Activated CD4-positive, alpha-beta T cell treated with anti-CD3 and anti-CD28 coated beads, Interleukin-2, amount 50 U/mL, for 24 hours (primary cell): ENCODE measurements at regions not wholly inside any gene's neighbourhood (a gene's known extent, or its start where the extent isn't known, plus 50 kb on each side); places are given as distances from the start of the nearest gene placed in this dataset.
A peak's percentile ranks its signal among the peaks of the same experiment; 100 is the strongest.

Source experiments
- DNase-seq, 2 donors: peaks; one replicate each; pipeline ENCODE4 v3.0.0-alpha.2; 2020; ENCODE audit warnings: low read depth in 1 of 2, low spot score in 1 of 2

DNA sequence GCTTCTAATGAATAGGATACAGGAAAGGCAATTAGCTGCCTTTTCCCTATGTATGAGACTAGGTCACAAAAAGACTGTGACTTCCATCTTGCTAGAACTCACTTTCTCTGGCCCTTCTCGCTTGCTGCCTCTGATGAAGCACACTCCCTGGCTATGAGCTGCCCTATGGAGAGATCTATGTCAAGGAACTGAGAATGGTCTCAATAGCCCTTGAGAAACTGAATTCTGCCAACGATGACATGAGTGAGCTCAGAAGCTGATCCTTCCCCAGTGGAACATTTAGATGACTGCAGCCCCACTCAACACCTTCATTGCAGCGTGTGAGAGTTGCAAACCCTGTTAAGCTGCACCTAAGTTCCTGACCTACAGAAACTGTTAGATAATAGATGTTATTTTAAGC, 309.8 kb downstream of the COG6 start:
- DNase-seq = no peak

DNA sequence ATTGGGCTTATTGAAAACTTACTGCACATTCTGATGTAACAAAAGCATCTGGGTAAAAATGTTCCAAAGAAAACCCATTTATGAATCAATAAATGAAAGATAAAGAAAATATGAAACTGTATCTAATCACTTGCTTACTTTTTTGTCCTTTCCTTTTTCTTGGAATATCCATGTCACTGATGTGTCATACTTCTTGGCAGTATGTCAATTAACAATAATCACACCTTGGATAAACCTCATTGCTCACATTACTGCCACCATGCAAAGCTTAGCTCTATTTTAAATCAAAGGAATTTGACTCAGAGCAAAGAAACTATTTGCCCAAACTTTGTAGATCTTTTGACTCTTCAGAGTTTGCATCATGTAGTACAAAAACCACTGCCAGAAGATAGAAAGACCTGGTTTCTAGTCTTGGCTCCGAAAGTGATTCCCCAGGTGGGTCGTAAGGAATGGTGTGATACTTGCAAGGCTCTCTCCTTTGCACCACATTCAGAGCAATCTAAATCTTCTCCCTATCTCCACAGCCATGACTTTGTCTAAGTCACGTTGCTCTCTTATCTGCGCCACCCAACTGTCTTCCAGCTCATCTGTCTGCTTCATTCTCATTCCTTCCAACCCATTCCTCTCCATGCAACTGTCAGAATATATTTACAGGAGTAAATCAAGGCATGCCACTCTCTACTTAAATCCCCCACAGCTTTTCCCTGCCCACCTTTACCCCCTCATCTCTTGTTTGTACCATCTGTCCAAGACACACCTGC, 311.9 kb downstream of the COG6 start:
- no peak for DNase-seq

DNA sequence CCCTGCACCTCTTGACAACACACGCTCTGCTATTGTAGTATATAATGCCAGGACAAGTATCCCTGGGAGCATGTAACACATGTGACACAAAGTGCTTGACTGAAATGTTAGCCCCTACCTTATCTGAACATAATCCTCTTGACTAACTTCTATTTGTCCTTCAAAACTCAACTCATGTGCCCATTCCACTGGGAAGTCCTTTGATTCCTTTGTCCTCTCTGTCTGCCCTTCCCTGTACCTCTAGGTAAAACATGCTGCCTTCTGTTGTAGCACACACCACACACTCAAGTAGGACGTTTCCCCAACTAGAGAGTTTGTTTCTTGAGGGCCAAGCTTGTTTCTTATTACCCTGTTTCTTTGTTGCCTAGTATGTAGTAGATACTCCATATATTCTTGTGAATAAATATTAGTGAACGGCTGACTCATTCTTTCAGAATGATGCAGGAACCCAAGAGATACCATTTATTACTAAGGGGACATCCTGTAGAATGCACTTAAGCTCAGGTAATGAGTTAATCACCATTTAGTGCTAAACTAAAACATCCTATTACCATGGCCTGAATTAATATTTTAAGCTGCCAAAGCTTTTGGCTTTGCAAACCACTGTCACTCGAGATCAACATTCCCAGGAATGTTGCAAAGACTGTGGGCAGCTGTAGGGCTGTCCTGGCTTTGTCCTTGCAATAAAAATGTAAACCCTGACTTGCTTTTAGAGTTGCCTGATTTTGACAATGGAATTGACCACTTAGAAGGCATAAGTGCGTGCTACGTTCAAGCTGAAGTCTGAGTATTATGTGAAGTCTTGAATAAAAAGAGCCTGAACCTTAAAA, 313.4 kb downstream of the COG6 start:
- DNase-seq = no peak

DNA sequence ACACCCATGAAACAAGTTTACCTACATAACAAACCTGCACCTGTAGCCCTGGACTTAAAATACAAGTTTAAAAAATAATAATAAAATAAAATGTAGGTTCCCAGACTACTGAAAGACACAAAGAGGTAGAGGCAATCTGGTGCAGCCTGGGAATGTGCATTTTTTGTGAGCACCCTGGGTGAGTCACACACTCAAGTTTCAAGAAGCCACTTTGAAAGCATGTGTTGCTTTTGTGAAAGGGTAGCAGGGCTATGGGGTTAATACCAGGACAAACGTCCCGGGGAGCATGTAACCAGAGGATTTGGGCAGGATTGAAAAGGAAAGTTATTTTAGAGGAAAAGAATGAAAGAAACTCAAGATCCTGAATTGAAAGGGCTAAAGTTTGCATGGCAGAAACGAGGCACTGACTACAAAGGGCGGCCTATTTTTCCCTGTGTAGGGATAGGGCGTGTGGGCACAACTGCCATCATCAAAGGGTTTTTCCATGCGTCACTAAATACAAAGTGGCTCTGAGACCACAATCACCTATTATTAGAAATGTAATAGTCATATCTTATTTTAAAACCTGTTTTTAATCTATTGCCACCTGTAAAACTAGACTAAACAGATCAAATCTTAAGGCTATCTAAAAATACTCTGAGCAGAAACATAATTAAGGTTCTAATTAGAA, 314.9 kb downstream of the COG6 start:
- no peak for DNase-seq

DNA sequence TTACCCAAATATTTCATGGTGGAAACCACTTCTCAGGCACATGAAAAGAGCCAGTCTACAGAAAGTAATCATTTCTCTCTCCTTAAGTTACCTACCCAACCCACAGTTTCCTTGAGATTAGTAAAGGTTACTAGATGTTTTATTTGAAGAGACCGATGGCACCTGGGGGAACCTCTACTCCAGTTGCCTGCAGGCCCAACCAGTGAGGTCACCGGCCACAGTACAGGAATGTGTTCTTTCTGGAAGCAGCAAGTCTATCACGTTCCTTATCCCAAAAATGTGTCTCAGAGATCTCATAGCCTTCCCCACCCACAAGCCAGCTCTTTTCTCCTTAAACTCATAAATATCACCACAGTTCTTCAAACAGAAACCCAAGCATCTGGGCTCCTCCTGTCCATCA, 316.1 kb downstream of the COG6 start:
- no peak for DNase-seq

DNA sequence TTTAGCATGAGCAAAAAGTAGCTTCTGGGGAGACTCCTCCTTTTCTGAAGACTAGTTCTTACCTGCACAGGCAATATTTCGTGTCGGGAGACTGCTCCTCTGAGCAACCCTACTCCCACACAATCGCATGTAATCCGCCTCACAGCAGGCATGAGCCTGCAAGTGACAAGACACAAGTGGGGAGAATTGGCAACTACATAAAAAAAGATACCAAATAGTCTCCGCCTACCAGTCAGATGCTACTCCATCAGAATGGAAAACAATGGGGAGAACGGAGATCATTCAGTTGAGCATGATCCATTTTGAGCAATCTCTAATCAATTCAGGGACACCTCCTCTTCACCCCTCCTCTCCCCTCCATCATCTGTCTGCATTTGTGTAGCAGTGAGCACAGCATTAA, 321.0 kb downstream of the COG6 start:
- no peak for DNase-seq

DNA sequence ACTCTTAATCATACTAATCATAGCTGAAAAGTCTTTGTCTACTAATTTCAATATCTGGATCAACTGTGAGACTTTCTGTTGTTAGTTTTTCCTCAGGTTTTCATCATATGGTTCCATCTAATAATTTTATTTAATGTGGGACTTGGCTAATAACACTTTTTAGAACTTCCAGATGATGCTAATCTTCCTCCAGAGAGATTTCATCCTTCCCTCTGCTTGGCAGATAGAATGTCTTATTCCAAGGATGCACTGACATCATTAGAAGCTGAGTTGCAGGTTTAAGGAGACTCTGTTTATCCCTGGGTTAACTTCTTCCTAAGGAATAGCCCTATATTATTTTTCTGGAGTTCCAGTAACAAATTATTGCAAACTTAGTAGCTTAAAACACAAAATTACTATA, 325.6 kb downstream of the COG6 start:
- DNase-seq = no peak

DNA sequence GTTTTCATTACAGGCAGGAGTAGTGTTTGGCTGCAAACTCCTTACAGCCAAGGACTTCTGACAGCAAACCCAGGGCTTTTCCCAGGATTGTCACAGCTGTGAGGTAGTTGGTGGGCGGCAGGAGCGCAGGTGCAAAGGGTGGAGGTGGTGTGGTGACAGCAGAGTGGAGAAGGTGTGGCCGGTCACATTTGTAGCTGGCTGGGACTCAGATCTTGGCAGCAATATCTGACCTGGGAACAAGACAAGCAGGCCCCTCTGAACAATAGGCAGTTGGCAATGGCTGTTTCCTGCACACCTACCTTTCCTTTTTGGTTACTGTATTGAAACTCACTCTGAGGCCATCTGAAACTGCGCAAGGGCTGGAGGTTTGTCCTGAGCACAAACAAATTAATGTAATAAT, 327.3 kb downstream of the COG6 start:
- no peak for DNase-seq

DNA sequence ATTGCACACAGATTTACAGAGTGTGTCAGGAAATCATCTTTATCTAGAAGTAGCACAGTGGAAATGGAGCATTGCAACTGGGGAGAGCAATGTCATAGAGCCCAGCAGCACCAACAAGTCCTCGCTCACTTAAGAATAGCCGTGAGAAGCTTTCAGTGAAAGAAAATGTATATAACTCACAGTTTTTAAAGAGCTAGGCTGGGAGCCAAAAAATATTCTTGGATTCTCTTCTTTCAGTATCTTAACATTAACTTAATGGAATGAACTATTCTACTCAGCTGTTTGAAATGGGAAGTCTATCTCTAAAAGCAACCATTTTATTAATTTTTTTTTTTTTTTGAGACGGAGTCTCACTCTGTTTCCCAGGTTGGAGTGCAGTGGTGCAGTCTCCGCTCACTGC, 329.6 kb downstream of the COG6 start:
- DNase-seq = no peak

DNA sequence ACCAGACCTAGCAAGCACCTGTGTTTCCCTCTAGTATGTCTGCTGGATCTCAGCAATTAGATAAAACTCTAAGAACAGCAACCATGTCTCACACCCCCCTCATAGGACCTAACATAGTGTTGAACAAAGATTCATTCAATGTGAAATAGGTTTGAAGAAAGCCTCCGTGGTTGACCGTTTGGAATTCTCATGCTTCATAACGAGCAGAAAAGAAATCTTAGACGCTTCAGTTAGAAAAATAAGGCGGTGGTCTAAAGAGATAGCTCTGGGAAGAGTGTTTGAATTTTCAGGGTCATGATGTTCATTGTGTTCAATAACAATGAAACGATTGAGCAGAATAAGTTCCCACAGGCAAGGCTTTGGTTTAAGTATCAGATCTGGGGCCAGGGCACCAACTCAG, 332.9 kb downstream of the COG6 start:
- no peak for DNase-seq

DNA sequence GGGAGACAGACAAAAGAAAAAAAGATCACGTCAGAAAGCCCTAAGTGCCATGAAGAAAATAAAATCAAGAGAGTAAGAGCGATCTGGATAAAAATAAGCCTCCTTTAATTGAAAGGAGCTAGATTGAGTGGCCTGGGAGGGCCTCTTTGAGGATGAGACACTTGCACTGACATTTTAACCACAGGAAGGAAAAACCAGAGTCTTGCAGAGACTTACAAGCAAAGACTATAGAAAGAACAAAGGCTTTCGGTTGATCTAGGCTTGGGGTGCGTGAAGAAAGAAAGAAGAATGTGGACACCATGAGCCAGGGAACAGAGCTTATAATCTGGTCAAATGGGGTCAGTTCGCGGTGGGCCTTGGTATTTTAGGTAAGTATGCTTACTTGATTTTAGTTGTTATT, 342.7 kb downstream of the COG6 start:
- DNase-seq = peak in 1 of 2 donors; percentile 8

DNA sequence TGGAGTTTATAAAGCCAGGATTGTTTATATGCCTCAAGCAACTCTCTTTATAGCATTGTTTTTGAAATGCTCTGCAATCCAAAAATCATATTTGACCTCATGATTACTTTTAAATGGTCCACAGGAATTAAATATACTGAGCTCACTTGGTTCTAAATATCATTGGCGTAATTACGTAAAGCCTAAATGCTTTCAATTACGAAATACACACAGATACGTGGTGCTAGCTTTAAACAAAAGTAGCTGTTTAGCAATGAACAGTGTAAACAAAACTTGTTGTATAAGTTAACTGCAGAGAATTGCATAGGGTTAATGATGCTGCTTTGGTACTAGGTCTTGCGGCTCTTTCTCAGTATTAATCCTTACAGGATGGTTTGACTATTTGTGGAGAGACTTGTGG, 346.6 kb downstream of the COG6 start:
- no peak for DNase-seq

DNA sequence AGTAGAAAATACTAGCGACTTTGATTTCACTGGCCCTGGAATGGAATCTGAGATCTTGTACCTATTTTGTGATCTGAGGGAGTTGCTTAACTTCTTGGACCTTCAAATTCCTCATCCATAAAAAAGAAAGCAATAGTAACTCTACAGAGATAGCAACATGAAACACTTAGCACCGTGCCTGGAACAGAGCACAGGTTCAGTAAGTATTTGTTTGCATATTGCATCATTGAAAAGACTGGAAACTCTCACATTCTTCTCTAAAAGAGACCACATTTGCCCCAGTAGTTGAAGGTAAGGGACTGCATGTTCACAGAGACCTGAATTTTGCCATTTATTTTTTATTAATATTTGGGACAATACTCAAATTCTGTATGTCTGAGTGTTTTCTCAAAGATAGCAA, 358.1 kb downstream of the COG6 start:
- DNase-seq = no peak

DNA sequence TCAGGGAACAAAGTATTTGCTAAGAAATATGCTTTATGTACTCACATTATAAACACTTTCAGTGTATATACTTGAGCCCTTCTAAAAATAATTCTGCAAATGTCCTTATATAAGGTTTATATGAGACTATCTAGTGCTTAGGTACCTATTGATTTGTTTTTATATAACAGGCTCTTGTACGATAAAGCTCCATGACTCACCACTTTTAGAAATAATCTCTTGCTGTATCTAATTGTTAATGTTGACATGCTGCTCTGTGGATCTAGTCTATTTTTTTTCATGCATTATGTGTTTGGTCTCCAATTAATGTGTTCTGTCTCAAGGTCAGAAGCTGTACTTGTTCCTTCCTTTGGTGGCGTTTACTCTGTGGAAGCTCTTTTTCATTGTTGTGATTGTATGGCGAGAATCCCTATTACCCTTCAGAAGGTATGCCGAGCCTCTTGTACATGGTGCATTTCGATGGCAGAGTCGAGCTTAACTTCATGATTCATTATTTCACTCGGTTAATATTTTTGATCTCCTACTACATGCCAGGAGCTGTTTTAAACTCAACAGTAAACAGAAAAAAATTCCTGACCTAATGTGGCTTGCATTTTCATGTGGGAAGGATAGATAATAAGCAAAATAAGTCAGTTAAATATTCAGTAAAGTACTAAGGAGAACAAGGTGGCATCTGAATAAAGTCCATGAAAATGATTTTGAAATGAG, 361.6 kb downstream of the COG6 start:
- no peak for DNase-seq

DNA sequence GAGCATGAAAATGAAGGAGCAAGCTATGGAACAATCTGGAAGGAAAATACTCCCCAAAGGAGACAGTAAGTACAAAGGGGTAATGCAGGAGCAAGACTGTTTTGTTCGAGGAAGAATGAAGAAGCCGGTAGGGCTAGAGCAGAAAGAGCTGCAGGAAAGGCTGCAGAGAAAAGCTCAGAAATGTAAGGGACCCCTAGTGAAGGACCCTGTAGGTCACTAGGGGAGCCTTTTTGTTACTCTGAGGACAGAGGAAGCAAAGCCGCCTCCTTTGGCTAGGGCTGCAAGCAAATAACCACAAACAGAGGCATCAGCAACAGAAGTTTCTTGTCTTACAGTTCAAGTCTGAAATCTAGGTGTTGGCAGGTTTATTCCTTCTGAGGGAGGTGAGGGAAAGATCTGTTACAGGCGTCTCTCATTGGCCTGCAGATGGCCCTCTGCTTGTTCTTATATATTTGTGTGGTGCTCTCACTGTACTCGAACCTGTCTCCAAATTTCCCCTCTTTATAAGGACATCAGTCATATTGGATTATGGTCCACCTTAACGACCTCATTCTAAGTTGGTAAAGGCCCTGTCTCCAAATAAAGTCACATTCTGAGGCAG, 362.3 kb downstream of the COG6 start:
- no peak for DNase-seq

DNA sequence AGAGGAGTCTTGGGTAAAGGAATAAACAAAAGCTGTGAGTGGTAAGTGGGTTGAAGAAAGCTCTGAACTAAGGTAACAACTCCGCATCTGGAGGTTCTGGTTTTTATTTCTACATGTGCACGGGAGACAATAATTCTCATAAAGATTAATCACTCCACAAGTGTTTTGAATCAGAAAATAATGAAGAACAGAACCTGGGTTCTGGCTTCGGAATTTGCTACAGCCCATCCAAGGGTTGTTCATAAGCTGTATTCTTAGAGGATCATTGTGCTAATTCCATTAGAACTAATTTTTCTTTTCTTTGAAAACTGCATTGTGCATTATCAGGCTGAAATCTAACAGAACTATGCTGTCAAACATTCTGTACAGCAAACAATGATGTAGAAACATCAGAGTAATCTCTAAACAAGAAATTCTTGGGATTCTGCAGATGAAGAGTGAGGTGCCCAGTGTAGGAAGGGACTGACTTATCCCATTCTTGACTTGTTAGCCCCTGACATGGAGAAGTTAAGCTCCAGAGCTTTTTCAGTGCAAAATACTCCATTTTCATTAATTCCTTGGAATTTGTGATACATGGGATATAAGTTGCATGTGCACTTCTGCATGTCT, 368.2 kb downstream of the COG6 start:
- no peak for DNase-seq

DNA sequence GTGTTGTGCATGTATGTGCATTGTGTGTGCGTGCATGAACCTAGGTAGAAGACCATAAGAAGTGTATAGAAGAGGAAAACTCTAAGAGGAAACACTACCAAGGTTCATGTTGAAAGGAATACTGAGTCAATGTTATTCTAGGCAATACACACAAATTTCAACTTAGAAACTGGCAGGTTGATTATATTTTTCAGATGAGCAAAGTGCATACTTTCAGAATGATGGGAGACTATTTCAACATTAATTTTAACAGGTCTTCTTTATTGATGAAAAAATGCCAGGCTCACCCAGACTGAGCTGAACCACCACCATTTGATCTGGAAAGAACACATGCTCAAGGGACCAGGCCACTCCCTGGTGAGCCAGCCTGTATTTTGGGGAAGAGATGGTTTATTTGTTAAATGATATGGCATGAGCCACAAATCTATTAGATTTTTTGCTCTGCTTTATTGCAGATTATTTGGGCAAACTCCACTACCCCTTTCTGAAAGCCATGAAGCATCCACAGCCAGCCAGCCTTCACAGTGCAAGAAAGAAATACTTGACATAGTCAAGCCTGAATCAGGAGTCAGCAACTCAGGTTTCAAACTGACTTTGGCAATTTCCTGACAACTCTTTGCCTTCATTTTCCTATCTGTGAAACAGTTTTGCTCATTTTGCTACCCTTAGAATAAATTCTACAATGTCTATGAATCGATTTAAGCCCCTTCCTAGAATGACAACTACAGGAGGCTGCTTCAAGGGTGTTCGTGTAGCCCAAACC, 368.9 kb downstream of the COG6 start:
- DNase-seq = no peak

DNA sequence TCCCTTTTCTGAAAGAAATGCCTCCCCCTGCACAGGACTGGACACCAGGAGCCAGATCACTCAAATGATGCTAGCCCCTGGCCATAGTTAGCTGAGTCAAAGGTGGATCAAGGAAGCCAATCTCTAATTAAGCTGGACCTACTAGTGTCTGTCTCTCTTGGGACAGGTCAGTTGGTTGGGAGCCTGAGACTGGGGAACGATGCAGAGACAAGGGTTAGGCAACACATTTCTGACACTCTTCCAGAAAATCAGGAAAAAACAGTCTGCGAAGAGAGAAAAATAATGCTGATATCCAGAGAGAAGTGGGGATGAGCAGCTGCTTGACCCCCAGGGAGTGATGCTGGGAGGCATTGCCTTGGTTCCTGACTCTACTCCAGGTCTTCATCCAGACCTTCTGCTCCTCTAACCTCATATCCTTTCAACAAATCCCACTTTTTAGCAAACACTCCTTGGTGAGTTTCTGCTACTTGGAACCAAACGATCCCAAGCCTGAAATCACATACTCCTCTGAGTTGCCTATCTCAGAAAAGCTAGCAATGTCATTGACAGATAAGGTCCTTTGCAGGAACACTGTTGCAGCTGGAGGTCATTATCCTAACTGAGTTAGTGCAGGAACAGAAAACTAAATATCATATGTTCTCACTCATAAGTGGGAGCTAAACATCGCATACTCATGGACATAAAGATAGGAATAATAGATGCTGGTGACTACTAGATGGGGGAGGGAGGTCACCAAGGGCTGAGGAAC, 369.7 kb downstream of the COG6 start:
- no peak for DNase-seq

DNA sequence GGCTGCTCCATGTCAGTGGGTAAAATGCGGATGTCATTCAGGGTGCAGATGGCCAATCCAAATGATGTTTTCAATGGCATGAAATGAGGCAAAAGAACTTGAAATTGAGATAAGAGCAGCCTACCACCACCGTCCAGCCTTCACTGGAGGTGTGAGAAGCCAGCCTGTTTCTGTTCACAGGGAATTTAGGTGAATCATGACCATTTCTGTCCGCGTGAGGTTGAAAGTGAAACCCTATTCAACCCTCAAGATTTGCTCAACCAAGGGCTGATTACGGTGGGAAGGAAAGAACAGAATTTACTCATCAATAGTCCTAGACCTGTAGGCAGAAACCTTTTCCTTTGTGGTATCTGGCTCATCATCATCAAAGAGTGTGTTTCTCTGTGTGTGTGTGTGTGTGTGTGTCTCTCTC, 370.7 kb downstream of the COG6 start:
- DNase-seq = peak; percentile 21 to 78
